DND-41 (cell line): ENCODE measurements at regions not wholly inside any gene's neighbourhood (a gene's known extent, or its start where the extent isn't known, plus 50 kb on each side); places are given as distances from the start of the nearest gene placed in this dataset.

Experiments
- ATAC-seq: fragments of 200-7000 bp; cut with Tn5 transposase; 3 replicates; pipeline ENCODE4 v1.9.1; 2021; ENCODE audit warnings: low read depth; ENCODE audit not compliant: insufficient read depth
- DNase-seq: peaks from one replicate; pipeline ENCODE4 v3.0.0-alpha.2; 2020
- H2AFZ ChIP-seq: 2 replicates; pipeline ENCODE4 v1.6.0; 2012; ENCODE audit warnings: low read depth, low read length
- H3K27ac ChIP-seq: 2 replicates; pipeline ENCODE4 v1.5.1; 2012; ENCODE audit warnings: low read length, inconsistent platforms
- H3K27me3 ChIP-seq: fragments of 200-600 bp; sonication (generic); 2 replicates; pipeline ENCODE4 v1.6.0; 2012; ENCODE audit warnings: low read length, mild to moderate bottlenecking, inconsistent platforms; ENCODE audit not compliant: insufficient read depth, poor library complexity
- H3K36me3 ChIP-seq: 2 replicates; pipeline ENCODE4 v1.5.1; 2012; ENCODE audit warnings: low read length, inconsistent platforms; ENCODE audit not compliant: insufficient read depth
- H3K4me1 ChIP-seq: 2 replicates; pipeline ENCODE4 v1.5.1; 2012; ENCODE audit warnings: mild to moderate bottlenecking, low read length; ENCODE audit not compliant: insufficient read depth
- H3K4me2 ChIP-seq: 2 replicates; pipeline ENCODE4 v1.6.0; 2012; ENCODE audit warnings: mild to moderate bottlenecking, moderate library complexity, low read length, inconsistent platforms; ENCODE audit not compliant: insufficient read depth
- H3K4me3 ChIP-seq, 2 experiments: fragments of 200-600 bp in 1 of 2; shearing (Covaris generic) in 1 of 2; 2 replicates each; pipeline ENCODE4 v1.5.1; 2012 to 2016; ENCODE audit warnings: inconsistent platforms in 2 of 2, low read length in 2 of 2, mild to moderate bottlenecking in 2 of 2, low read depth in 1 of 2, moderate library complexity in 1 of 2
- H3K79me2 ChIP-seq: 2 replicates; pipeline ENCODE4 v1.6.0; 2012; ENCODE audit warnings: low read length, inconsistent platforms; ENCODE audit not compliant: insufficient read depth
- H3K9ac ChIP-seq: 2 replicates; pipeline ENCODE4 v1.6.0; 2012; ENCODE audit warnings: low read depth, mild to moderate bottlenecking, inconsistent platforms, low read length, moderate library complexity
- H3K9me3 ChIP-seq: 2 replicates; pipeline ENCODE4 v1.5.1; 2012; ENCODE audit warnings: low read length, moderate library complexity, mild to moderate bottlenecking, inconsistent platforms; ENCODE audit not compliant: insufficient read depth, severe bottlenecking
- H4K20me1 ChIP-seq: 2 replicates; pipeline ENCODE4 v1.6.0; 2012; ENCODE audit warnings: low read length; ENCODE audit not compliant: insufficient read depth
- CTCF ChIP-seq: IDR thresholded peaks from 2 replicates; pipeline ENCODE4 v1.5.1; 2012; ENCODE audit warnings: borderline replicate concordance, low read length, moderate library complexity, mild to moderate bottlenecking; ENCODE audit not compliant: poor library complexity, severe bottlenecking; ENCODE audit errors: extremely low read depth
- EZH2 ChIP-seq: IDR thresholded peaks from 3 replicates; pipeline ENCODE4 v1.6.1; 2012; ENCODE audit warnings: borderline replicate concordance, low read depth, mild to moderate bottlenecking, moderate library complexity, low read length, inconsistent platforms; ENCODE audit not compliant: severe bottlenecking

DNA sequence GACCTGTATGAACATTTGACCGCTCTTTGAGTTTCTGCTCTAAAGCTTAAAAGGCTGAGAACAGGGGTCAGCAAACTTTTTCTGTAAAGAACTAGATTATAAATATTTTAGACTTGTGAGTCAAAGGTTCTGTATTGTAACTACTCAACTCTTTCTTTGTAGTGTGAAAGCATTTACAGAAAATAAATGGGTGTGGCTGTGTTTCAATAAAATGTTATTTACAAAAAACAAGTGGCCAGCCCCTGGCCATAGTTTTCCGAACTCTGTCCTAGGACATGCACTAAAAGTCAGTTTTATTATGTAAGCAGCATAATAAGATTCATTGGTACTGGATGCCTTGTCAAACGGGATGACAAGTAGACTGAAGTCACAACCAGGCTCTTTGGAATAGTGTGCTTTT, 434.9 kb downstream of the ZEB2 start:
- H3K4me1 ChIP-seq, result no peaks in the 10 kb centered on the region
- no peak overlapping the region for H3K4me2 ChIP-seq
- no peaks in the 10 kb centered on the region for H4K20me1 ChIP-seq
- no peaks in the 10 kb centered on the region for H3K79me2 ChIP-seq
- no peak overlapping the region for H3K4me3 ChIP-seq
- no peak overlapping the region for H3K27ac ChIP-seq
- DNase-seq, result no peak
- H3K27me3 ChIP-seq, result no peaks in the 10 kb centered on the region
- no peaks in the 10 kb centered on the region for H3K9me3 ChIP-seq
- no peak for TF ChIP-seq EZH2
- TF ChIP-seq CTCF, result no peak
- H3K36me3 ChIP-seq, result no peaks in the 10 kb centered on the region
- ATAC-seq, result no peak
- no peak overlapping the region for H3K9ac ChIP-seq
- H2AFZ ChIP-seq, result no peak overlapping the region

DNA sequence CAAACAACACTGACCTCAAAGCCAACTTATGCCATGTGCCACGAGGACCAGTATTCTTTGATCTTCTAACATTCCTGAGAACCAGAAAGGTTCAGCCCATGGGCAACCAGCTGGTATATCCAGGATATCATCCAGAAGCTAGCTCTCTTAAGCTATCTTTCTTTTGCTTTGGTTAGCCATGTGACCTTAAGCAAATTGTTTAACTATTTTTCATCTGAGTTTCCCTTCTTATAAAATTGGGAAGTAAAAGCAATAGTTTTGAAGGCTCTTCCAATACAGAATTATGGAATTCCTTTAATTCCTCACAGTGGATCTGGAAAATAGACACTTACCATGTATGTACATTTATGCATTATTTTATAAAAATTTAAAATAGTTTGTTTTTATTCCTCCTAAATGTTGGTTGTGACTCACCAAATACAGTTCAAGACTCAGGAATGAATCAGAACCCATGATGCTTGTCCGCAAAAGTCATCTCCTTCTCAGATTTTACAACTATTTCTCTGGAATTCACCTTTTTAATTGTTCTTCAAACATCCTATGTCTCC, 435.7 kb downstream of the ZEB2 start:
- no peak for DNase-seq

GRCh38 chr2:144083211-144083610, 436.7 kb downstream of the ZEB2 start:
- no peak for TF ChIP-seq EZH2
- TF ChIP-seq CTCF, result no peak
- Histone ChIP-seq H3K36me3 (no peaks in the 10 kb centered on the region), H3K79me2 (no peaks in the 10 kb centered on the region), H2AFZ (no peak overlapping the region), H3K9me3 (no peaks in the 10 kb centered on the region), H3K4me1 (no peaks in the 10 kb centered on the region), H3K4me3 (no peak overlapping the region), H3K27ac (no peak overlapping the region), H3K27me3 (no peaks in the 10 kb centered on the region), H4K20me1 (no peaks in the 10 kb centered on the region), H3K4me2 (no peak overlapping the region), H3K9ac (no peak overlapping the region)
- DNase-seq, result no peak
- no peak for ATAC-seq

More for the DNA sequence above, 435.7 kb downstream of the ZEB2 start:
- Histone ChIP-seq H3K36me3 (no peaks in the 10 kb centered on the region), H4K20me1 (no peaks in the 10 kb centered on the region), H3K9ac (no peak overlapping the region), H3K4me1 (no peaks in the 10 kb centered on the region), H3K9me3 (no peaks in the 10 kb centered on the region), H2AFZ (no peak overlapping the region), H3K4me3 (no peak overlapping the region), H3K27ac (no peak overlapping the region), H3K27me3 (no peaks in the 10 kb centered on the region), H3K4me2 (no peak overlapping the region), H3K79me2 (no peaks in the 10 kb centered on the region)
- no peak for ATAC-seq
- no peak for TF ChIP-seq CTCF
- TF ChIP-seq EZH2, result no peak

DNA sequence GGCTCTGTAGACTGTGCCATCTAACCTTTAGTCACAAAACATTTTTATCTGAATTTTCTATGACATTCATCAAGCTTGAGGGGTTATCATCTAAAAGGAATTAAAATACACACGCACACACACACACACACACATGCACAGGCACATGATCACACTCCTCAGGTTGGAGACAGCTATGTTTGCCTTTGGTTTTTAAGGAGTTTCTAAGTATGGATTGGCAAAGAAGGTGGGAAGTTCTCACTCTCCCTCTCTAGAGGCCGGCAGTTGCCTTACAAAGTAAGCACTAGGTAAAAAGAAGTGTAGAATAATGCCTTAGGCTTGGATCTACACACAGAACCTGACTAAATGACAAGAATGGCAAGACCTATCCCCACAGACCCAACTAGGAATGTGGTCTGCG, 437.1 kb downstream of the ZEB2 start:
- H4K20me1 ChIP-seq, result no peaks in the 10 kb centered on the region
- TF ChIP-seq CTCF (no peak), EZH2 (no peak)

More for the DNA sequence above, 437.1 kb downstream of the ZEB2 start:
- H3K27me3 ChIP-seq, result no peaks in the 10 kb centered on the region
- H3K79me2 ChIP-seq, result no peaks in the 10 kb centered on the region
- DNase-seq (no peak), ATAC-seq (no peak)
- no peak overlapping the region for H3K4me2 ChIP-seq
- H3K4me3 ChIP-seq, result no peak overlapping the region
- no peaks in the 10 kb centered on the region for H3K36me3 ChIP-seq
- no peak overlapping the region for H2AFZ ChIP-seq
- no peaks in the 10 kb centered on the region for H3K4me1 ChIP-seq
- H3K9ac ChIP-seq, result no peak overlapping the region
- no peak overlapping the region for H3K27ac ChIP-seq
- H3K9me3 ChIP-seq, result no peaks in the 10 kb centered on the region
